NCI-H1436 treated with DMSO at 0.1 percent for 48 hours (cell line): ENCODE measurements at regions not wholly inside any gene's neighbourhood (a gene's known extent, or its start where the extent isn't known, plus 50 kb on each side); places are given as distances from the start of the nearest gene placed in this dataset.

ENCODE experiments used
- DNase-seq: peaks from one replicate; lab custom pipeline; 2025; lab: John Stamatoyannopoulos, UW

DNA sequence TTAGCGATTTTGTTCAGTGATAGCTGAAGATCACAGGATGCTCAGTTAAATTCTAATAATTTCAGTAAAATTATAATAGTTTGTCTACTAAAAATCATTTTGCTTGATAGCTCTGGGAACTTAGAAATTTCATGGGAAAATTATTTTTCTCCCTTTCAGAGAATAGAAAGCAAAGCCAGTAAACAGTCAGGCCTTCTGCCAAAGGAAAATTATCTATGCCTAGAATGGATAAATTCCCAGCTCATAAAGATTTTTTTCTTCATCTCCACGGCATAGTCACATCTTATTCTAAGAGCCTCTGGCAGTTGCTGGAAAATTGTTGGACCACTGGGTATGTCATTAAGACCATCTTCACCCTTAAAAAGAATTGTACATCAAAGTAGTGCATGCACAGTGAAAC, 169.6 kb upstream of the ANO3 start:
- DNase-seq = no peak

DNA sequence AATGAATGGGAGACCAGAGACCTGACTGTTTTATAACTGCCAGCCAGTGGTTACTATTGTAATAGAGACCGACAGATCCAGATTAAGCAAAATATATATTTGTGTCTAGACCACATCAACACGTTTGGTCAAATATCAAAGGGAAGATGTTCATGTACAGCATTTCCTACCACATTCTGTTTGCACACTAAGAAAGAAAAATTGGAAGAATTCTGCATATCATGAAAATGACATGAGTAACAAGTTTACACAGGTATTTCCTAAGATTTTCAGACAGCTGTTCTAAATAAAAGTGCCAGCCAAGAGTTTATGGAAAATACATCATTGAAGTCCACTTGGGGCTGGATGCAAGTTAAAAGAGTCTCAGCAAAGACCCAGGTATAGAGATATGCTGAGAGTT, 145.5 kb upstream of the ANO3 start:
- DNase-seq = no peak

DNA sequence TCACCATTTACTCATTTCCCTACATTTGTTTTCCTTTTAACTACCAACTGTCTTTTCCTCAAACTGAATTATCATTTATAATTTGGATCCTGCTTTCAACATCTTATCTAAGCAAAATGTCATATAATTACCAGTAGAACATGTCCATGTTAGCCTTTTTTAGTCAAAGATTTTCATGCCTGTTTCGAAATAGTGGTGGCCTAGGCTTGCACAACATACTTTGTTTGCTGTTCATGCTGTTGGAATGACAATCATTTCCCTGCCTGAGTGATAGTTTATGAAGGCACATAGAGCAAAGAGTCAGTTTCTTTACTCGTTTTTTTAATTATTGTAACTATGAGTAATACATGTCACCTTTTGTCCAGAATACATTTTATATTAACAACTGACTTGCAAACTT, 144.3 kb upstream of the ANO3 start:
- no peak for DNase-seq

DNA sequence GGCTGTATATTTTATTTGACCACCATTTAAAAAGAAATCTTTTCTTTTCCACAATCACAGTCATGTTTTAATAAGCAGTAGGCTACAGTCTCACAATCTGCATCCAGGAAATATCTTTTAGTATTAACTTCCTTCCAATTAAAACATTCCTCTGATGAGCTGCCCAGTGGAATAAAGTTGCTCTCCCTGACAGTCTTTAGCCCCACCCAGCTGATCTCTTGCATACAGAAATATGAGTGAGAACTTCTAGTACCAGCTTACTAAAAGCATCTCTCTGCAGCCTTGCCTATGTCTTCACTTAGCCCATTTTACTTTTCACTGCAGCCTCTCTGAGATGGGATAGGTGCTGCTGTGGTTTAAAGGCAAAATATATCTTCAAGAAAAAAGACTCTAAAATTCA, 143.4 kb upstream of the ANO3 start:
- no peak for DNase-seq

DNA sequence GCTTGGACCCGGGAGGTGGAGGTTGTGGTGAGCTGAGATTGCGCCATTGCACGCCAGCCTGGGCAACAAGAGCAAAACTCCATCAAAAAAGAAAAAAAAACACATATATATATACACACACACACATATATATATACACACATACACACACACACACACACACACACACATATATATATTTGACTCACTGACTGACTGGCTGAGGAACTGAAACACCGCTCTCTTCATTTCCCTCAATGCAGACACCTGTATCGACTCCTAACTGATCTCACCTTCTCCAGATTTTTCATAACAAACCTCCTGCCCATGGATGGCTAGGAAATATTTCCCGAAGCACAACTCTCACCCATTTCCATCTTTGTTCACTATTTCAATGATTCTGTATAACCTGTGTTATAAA, 140.7 kb upstream of the ANO3 start:
- no peak for DNase-seq

DNA sequence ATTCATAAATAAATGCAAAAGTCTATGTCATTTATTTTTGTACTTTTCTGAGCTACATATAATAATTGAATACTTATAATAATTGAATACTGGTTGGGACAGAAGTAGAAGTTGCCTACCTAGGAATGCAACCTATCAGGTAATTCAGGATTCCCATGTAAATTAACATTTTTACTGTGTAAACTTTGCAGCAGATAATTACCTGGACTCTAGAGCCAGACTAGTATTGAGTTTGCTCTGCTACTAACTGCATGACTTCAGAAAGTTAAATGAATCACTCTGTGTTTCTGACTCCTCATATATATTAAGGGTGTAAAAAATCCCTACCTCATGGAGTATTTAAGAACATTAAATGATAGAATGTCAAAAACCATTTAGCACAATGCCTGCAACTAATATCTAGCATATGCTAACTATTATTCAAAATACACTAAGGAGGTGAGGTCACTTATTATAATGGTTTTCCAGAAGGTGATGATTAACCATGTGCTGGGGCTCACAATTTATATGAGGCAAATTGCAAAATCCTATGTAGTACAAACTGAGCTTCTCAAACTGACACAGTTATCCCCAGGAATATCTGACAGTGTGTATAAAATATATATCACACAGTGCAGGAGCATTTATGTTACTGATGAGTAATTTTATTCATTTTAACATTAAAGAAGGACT, 138.1 kb upstream of the ANO3 start:
- DNase-seq = no peak

DNA sequence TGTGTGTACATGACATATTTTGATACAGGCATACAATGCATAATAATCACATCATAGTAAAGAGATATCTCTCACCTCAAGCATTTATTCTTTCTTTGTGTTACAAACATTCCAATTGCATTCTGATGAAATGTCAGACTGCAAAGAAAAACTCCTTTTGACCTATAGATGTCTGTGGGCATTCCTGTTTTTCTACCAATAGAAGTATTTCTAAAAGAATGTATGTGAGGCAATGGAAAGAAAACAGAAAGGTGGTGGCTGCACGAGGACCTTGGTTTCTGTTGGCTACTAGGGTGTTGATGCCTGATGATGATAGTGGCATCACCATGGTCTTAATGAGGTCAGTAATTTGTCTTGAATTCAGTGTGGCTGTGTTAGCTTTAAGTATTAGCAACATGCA, 137.0 kb upstream of the ANO3 start:
- DNase-seq = no peak

DNA sequence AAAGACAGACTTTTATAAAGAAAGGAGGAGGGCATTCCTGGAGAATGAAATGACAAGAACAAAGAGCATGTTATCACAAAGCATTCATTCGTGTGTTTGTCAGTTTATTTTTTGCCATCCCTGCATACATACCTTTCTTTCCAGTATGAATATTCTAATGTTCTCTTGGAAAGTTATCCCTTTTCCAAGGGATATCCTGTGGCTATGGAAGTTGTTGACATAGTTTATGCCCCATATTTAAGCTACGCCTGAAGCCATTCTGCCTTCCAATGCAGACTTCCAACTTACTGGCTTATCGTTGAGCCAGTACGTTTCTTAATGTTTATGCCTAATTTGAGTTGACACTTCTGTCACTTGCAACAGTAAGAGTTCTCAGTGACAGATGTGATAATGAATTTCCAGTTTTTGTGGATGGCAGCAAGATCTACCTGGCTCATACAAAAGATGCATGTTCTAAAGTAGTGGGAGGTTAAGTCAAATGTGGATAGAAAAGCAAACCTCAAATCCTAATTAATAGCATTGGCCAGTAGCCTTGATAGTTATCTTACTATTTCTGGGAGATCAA, 133.3 kb upstream of the ANO3 start:
- no peak for DNase-seq

DNA sequence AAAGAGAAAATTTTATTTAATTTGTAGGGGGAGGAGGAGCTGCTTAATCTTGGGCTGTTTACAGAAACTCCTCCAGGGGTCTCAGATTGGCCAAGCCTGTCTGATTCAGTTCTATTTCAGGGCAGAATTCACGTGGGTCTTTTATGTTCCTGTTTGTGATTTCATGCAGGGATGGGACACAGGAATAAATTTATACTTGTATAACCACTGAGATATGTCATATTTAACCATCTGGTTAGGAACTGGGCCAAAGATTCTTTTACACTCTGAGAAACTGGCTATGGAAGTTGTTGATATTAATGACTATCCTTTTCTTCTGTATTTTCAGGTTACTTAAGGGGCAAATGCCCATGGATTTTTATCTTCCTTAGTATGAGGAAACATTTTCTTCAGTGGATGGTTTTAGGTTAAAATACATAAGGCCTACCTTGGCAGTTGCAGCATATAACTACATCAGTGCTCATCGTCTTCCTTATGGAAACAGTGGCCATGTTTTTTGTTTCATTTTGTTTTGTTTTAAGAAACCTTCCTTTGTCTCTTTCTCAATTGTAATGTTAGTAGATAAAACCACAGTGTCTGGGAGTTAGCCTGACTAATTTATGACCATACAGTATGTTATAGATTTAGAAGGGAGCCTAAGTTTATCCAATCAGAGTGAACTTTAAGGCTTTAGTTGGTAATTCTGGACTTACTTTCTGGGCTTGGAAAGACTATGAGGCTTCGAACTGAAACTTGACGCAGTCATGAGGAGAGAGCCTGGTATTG, 132.4 kb upstream of the ANO3 start:
- no peak for DNase-seq

DNA sequence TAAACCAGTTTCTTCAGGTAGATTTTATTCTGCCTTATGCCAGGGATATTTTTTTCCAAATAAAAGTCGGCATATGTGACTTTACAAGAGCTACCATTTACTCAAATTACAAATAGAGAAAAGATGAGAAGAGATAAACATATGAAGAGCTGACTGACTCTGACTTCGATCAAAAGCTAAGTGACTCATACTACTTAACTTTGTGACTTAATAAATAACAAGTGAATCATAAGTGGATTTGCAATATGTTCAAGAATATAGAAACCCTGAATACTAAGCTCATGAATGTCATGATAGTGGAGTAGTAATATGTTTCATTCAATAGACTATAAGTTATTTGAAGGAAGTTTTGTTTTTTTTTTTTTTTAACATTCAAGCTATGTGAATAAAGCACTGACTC, 130.5 kb upstream of the ANO3 start:
- no peak for DNase-seq

DNA sequence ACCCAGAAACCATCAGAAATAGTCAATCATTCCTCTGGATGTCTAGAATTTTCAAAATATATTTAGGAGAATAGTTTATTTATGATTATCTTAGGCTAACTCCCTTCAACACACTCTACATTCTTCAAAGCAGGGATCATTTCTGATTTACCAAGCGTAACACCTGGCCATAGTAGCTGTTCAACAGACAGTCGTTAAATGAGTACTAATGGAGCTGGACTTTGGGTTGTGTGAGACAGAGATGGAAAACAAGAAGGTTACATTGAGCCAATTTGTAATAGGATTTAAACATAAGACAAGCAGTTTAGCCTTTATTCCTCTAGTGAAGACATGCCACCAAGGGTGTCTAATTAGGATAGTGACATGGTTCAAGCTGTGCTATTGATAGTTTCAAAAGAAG, 129.2 kb upstream of the ANO3 start:
- no peak for DNase-seq

DNA sequence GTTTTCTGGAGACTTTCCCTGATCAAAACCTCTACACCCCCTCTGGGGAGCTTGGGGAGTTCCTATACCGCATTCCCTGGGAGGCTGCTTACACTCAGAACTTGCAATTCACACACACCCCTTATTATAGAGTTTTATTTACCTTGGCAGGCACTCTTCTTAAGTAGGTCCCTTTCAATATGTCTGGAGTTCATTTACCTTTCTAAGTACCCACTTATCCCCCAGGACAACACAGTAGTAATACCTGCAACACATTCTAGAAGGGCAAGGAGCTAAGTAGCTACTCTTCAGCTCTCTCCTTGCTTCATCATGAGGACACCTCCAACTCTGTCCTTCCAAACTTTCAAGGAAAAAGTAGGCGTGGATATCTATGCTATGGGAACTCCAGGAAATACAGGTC, 127.8 kb upstream of the ANO3 start:
- DNase-seq = no peak

DNA sequence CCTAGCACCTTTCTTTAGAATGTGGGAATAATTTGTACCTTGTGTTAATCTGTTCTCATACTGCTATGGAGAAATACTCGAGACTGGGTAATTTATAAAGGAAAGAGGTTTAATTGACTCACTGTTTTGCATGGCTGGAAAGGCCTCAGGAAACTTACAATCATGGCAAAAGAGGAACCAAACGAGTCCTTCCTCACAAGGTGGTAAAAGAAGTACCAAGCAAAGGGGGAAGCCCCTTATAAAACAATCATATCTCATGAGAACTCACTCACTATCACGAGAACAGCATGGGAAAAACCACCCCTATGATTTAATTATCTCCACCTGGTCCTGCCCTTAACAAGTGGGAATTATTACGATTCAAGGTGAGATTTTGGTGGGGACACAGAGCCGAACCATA, 127.1 kb upstream of the ANO3 start:
- no peak for DNase-seq

DNA sequence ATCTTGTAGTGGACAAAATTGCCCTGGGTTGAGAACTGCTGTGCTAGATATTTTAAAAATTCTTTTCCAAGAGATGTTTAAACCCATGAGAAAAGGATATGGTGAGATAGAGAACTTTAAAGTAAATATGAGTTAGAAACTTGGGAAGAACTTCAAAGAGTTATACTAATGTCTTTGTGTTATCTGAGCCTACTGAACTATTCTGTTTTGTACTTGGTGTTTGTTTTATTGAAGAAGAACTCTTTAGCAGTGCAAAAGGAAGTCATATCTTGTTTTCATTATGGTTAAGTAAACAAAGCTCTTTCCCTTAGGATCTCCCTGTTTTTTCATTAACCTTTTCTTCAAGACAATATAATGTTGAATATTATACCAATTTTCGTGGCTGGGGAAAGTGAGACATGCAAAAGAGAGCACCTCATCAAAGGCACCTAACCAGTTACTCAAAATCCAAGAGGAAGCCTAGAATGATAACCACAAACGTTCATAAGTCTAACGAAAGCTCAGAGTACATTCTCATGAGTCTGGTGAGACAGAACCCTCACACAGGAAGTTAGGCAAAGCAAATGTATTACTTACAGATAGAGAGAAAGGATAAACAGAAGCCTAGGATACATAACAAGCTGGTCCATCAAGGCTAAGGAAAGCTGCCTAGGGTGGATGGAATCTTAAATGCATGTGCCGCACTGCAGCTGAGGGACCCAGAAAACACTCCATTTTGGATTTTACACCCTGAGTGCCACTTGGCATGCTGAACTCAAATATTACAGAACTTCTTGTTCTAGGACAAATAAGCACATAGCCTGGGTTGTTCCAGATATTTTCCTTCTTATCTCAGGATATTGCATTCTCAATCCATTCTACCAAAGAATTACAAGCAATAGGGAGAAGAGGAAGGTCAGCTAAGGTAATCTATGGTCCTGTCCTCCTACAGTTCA, 112.5 kb upstream of the ANO3 start:
- DNase-seq = no peak

DNA sequence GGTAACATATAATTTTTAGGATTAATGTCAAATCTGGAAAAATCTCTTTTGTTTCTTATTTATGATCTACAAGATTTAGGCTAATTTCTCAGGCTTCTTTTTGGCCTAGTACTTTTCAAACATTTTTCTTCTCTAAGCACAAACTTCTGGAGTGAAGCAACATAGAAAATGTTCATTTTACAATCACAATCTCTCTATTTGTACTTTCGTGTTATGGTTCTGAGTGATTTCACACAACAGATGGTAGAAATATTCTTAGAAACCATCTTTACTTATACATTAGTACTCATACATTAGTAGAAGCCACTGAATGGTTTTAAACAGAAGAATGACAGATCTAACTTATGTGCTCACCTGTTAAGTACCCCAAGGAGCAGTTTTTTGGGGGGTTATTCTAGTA, 106.3 kb upstream of the ANO3 start:
- no peak for DNase-seq

DNA sequence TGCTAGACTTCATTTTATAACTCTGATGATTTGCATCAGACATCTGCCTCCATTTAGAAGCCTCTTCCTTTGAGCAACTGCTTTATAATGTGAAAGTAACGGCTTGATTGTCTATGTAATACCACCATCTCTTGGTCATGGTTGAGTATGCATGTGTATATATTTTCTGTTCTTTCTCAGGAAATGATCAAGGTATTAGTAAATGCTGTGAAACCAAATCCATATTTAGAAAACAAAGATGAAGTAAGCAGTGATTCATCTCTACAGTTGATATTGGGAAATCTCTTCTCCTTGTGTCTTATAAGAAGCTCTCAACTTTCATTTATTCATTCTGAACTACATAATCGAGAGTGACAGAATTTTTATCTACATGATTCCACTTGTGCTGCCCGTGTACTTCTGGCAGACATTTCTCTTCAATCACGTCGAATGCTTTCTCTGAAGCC, 104.6 kb upstream of the ANO3 start:
- no peak for DNase-seq

DNA sequence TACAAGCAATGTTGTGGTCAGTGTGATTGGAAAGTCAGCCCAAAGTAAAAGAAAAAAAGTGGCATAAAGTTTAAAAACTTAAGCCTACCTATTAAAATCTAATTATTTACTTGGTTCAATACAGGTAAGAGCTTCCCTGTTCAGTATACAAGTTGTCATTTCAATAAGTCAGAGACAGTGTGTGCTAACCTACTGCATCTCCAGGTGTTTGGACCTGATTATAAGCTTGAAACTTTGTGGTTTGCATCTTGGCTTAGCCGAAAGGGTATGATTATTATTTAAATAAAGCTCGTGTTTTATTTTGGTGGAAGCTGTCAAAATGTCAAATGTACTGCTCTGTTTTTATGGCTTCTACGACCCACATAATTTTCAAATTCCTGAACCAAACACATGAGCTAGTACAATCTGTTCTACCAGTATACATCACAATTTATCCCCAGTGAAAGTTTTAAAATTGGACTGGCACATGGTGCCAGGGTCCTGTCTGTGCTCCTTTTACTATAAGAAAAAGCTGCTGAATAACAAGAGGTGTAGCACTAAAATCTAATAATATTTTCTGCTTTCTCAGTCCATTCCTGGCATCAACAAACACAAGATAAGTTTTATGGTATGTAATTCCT, 103.9 kb upstream of the ANO3 start:
- DNase-seq = no peak

DNA sequence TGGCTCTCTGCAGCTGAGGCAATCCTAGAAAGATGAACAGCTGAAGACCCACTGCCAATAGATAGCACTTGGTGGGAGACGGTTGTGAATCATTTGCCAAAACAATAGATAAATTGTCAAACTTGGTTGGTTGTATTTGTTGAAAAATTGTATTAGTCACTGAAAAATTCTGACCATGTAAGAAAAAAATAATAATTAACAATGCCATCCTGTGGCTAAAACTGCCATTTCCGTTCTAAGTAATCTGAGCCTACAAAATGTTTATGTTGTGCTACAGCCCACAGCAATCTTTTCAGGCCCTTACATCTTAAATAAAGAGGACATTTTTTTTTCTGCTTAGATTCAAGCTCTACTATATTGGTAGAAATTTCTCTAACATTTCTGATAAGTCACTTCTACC, 103.2 kb upstream of the ANO3 start:
- no peak for DNase-seq

DNA sequence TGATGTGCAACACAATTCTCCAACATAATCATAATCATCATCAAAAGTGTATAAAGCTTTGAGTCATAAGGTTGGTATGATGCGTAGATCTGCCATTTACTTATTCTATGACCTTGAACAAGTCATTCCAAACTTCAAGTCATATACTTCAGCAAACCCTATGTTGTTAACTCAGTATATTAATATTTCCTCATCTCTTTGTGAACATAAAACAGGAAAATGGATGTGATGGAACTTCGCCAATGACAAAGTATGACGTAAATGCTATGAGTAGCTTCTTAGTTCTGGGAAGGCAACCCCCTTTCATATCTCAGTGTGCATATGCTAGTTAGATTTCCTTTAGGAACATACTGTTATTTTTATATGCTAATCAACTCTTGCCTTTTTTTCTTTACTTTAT, 102.7 kb upstream of the ANO3 start:
- no peak for DNase-seq

DNA sequence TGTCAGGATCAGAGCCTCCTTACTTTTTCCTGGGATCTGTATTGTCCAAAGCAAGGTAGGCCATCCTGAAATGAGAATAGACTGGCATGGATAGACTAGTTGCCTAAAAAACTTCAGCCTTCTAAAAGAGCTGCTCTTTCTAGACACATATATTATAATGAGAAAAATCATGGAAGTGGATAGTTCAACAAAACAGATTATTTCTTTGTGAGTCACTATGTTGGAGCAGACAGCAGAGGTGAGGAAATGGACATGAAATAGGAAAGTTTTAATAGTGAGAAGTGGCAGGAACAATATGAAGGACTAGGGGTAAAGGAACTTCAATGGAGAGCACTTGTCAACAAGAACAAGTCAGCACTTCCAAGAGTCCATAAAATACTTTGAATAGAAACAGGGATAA, 101.9 kb upstream of the ANO3 start:
- no peak for DNase-seq

DNA sequence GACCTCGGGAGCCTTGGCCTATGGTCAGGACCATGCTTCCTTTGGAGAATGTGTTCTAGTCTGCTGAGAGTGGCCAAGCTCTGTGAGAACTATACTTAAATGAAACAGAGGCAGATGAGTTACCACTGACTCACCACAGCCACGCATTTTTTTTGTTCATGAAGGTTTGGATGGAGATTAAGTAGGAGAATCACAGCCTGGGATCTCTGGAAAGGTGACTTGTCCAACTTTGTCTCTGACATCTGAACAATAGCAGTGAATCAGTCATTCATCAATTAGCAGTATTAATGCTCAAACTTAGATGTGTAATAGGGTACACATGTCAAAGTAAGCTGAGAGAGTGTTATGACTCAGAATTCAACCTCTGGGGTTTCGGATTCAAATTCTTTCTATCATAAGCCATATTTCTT, 100.7 kb upstream of the ANO3 start:
- no peak for DNase-seq

DNA sequence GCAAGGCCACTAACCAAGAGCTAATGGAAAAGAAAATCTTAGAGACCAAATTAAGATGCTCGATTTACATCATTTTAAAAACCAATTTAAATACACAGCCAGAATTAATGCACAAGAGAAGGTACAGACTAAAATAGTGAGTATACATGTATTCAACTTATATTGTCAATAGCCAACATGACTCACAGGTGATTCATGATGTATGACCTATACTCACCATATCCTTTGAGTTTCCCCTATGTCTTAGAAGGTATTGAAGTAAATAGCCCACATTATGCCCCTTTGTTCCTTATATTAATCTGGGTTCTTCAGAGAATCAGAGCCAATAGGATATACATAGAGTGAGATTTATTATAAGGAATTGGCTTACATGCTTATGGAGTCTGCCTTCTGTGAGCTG, 97.5 kb upstream of the ANO3 start:
- DNase-seq = no peak
